ENCODE measurements at regions not wholly inside any gene's neighbourhood (a gene's known extent, or its start where the extent isn't known, plus 50 kb on each side); places are given as distances from the start of the nearest gene placed in this dataset.
"Not testable (repeated sequence)": the region's sequence is repeated elsewhere in the genome, so short reads cannot be mapped to it uniquely, and the experiment has no call there.

DNA sequence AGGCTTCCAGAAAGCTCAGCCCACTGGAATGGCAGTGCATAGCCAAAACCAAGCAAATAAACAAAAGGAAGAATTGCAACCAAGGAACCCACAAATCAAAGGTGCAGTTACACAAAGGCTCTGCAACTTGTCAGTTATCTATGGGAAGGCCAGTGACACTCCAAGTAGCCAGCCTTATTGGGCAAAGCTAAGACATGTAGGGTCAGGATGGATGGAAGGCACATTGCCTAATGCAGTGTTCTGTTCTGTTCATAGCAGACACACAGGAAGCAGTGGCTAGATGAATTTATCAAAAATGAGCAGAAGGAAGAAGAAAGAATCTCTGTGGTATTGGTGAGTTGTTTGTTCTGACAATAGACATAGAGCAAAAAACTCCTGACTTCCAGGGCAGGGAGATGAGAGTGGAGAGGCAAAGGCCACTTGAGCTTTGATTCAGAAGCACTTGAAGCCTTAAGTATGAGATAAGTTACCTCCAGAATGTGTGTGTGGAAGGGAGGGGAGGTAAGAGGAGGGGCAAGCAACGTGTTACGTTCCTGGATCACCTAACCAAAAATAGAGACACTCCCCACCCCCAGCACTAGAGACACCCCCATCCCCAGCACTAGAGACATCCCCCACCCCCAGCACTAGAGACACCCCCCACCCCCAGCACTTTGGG is 57.9 kb upstream of the AKAP12 start:
- DNase-seq (ENCODE audit: low spot score in 2 of 2) = no peak
- no peak overlapping the region for H3K4me3 ChIP-seq
- TF ChIP-seq EP300 (IDR thresholded peaks at IDR 0.05) (no peak), CTCF (IDR thresholded peaks at IDR 0.05) (no peak), POLR2A (IDR thresholded peaks at IDR 0.05) (no peak)
- 80 to 97% methylated on average over 2 of the region's 2 CpGs for WGBS, 2 donors
- H3K27me3 ChIP-seq = no peaks in the 10 kb centered on the region
- H3K36me3 ChIP-seq = no peaks in the 10 kb centered on the region
- H3K9me3 ChIP-seq = peaks cover 0 to 4% (median 0%) of the 10 kb centered on the region in 4 donors
- H3K4me1 ChIP-seq = no peaks in the 10 kb centered on the region
- no peak overlapping the region for H3K27ac ChIP-seq

DNA sequence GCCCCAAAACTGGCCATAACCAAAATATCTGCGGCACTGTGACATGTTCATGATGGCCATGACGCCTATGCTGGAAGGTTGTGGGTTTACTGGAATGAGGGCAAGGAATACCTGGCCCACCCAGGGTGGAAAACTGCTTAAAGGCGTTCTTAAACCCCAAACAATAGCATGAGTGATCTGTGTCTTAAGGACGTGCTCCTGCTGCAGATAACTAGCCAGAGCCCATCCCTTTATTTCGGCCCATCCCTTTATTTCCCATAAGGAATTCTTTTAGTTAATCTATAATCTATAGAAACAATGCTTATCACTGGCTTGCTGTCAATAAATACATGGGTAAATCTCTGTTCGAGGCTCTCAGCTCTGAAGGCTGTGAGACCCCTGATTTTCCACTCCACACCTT is 56.8 kb upstream of the AKAP12 start:
- not testable (repeated sequence) for H3K4me3 ChIP-seq; H3K27me3 ChIP-seq; DNase-seq (ENCODE audit: low spot score in 2 of 2); H3K9me3 ChIP-seq; H3K4me1 ChIP-seq; H3K36me3 ChIP-seq; H3K27ac ChIP-seq
- 94% methylated on average over 6 of the region's 6 CpGs for WGBS, 2 donors

GRCh38 chr6:151185148-151185547 is 54.6 kb upstream of the AKAP12 start:
- Histone ChIP-seq H3K27ac (no peak overlapping the region), H3K27me3 (no peaks in the 10 kb centered on the region), H3K9me3 (peaks cover 0 to 4% (median 0%) of the 10 kb centered on the region in 4 donors), H3K4me3 (no peak overlapping the region), H3K4me1 (no peaks in the 10 kb centered on the region), H3K36me3 (no peaks in the 10 kb centered on the region)
- WGBS, 2 donors = 71 to 73% methylated on average over 3 of the region's 3 CpGs
- TF ChIP-seq CTCF (IDR thresholded peaks at IDR 0.05) = no peak
- no peak for TF ChIP-seq EP300 (IDR thresholded peaks at IDR 0.05)
- TF ChIP-seq POLR2A (IDR thresholded peaks at IDR 0.05) = no peak
- no peak for DNase-seq (ENCODE audit: low spot score in 2 of 2)

GRCh38 chr6:151186306-151186705 is 53.5 kb upstream of the AKAP12 start:
- Histone ChIP-seq H3K36me3 (no peaks in the 10 kb centered on the region), H3K27ac (no peak overlapping the region), H3K4me1 (no peaks in the 10 kb centered on the region), H3K9me3 (peaks cover 0 to 4% (median 0%) of the 10 kb centered on the region in 4 donors), H3K4me3 (no peak overlapping the region), H3K27me3 (no peaks in the 10 kb centered on the region)
- WGBS, 2 donors = 56 to 71% methylated on average over 1 of the region's 1 CpG
- no peak for DNase-seq (ENCODE audit: low spot score in 2 of 2)
- no peak for TF ChIP-seq POLR2A (IDR thresholded peaks at IDR 0.05)

GRCh38 chr6:151186804-151187330 is 52.9 kb upstream of the AKAP12 start:
- Histone ChIP-seq H3K9me3 (peaks cover 0 to 4% (median 0%) of the 10 kb centered on the region in 4 donors), H3K36me3 (no peaks in the 10 kb centered on the region), H3K4me1 (no peaks in the 10 kb centered on the region), H3K4me3 (no peak overlapping the region), H3K27ac (no peak overlapping the region), H3K27me3 (no peaks in the 10 kb centered on the region)
- WGBS, 2 donors = 51 to 69% methylated on average over 2 of the region's 2 CpGs
- DNase-seq (ENCODE audit: low spot score in 2 of 2) = no peak
- no peak for TF ChIP-seq CTCF (IDR thresholded peaks at IDR 0.05)
- no peak for TF ChIP-seq POLR2A (IDR thresholded peaks at IDR 0.05)
- no peak for TF ChIP-seq EP300 (IDR thresholded peaks at IDR 0.05)

Measured in tibial nerve (tissue), 4 donors.